Ascending aorta (tissue), 2 donors: ENCODE measurements at regions not wholly inside any gene's neighbourhood (a gene's known extent, or its start where the extent isn't known, plus 50 kb on each side); places are given as distances from the start of the nearest gene placed in this dataset.

Experiments used
- DNase-seq, 2 donors: peaks; one replicate each; pipeline ENCODE4 v3.0.0-alpha.2; 2019; ENCODE audit warnings: low spot score in 2 of 2
- H3K27ac ChIP-seq, 2 donors: fragments of 200-600 bp; sonication (generic); one replicate each; pipeline ENCODE4 v1.5.1; 2016 to 2017; ENCODE audit warnings: mild to moderate bottlenecking in 1 of 2
- H3K27me3 ChIP-seq: fragments of 200-600 bp; sonication (generic); one replicate; pipeline ENCODE4 v1.5.1; 2017
- H3K36me3 ChIP-seq, 2 donors: fragments of 200-600 bp; sonication (generic); one replicate each; pipeline ENCODE4 v1.5.1; 2016
- H3K4me1 ChIP-seq, 2 donors: fragments of 200-600 bp; sonication (generic); one replicate each; pipeline ENCODE4 v1.5.1; 2016 to 2017; ENCODE audit warnings: mild to moderate bottlenecking in 1 of 2
- H3K4me3 ChIP-seq, 2 donors: fragments of 200-600 bp; sonication (generic); one replicate each; pipeline ENCODE4 v1.5.1; 2016 to 2017; ENCODE audit warnings: mild to moderate bottlenecking in 1 of 2
- H3K9me3 ChIP-seq, 2 donors: fragments of 200-600 bp; sonication (generic); one replicate each; pipeline ENCODE4 v1.5.1; 2016
- intact Hi-C: fragments of 100-400 bp; cut with DNase I; formaldehyde crosslinking; loops from one replicate; pipeline ENCODE4 v1.15.1; 2023
- TF ChIP-seq, protein P1 (sequence below), 3 experiments: fragments of 200-600 bp in 2 of 3; fragments of 450-650 bp in 1 of 3; sonication (generic) in 2 of 3; IDR thresholded peaks; one replicate each; pipeline ENCODE4 v1.5.1; 2016 to 2019; ENCODE audit warnings: antibody characterized with exemption in 3 of 3, mild to moderate bottlenecking in 1 of 3, moderate library complexity in 1 of 3

DNA sequence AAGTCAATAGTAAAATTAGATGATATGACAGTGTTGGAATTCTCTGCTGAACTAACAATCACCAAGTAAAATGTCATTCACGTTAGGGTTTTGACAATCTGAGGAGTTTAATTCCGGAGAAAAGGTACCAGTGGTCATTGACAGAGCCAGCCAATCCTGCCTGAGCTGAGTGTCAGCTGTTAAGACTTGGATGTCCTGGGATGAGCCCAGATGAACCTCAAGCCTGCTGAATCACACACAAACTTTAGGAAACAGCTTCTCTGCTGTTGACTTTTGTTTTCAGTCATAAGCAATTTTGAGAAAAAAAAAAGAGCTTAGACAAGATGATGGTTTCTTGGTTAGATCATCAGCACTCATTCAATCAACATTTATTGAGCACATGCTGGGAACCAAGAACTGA, 600.0 kb upstream of the SLC39A10 start:
- TF ChIP-seq, protein P1, sequence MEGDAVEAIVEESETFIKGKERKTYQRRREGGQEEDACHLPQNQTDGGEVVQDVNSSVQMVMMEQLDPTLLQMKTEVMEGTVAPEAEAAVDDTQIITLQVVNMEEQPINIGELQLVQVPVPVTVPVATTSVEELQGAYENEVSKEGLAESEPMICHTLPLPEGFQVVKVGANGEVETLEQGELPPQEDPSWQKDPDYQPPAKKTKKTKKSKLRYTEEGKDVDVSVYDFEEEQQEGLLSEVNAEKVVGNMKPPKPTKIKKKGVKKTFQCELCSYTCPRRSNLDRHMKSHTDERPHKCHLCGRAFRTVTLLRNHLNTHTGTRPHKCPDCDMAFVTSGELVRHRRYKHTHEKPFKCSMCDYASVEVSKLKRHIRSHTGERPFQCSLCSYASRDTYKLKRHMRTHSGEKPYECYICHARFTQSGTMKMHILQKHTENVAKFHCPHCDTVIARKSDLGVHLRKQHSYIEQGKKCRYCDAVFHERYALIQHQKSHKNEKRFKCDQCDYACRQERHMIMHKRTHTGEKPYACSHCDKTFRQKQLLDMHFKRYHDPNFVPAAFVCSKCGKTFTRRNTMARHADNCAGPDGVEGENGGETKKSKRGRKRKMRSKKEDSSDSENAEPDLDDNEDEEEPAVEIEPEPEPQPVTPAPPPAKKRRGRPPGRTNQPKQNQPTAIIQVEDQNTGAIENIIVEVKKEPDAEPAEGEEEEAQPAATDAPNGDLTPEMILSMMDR (IDR thresholded peaks at IDR 0.05): no peak
- DNase-seq: no peak
- Histone ChIP-seq H3K36me3 (no peaks in the 10 kb centered on the region), H3K4me3 (no peak overlapping the region), H3K9me3 (no peaks in the 10 kb centered on the region), H3K27ac (no peak overlapping the region), H3K27me3 (no peaks in the 10 kb centered on the region), H3K4me1 (no peaks in the 10 kb centered on the region)
- intact Hi-C loops: no loop called here

DNA sequence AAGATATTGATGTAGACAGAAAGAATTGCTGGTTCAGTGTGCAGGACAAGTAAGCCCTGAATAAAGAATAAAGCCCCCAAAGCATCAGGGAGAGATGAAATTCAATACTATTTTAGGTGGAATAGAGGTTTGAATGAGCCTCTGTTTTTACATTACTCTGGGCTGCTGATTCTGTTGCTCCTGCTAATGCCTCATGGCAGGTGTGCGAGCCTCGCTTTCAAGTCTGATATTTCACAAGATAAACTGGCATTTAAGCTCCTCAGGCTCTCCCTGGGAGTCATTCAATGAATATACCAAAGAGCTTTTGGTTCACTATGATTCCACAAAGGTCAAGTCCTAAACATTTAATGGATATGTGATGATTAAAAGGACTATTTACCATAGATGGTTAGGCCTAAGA, 601.0 kb upstream of the SLC39A10 start:
- intact Hi-C loops: no loop called here
- no peak overlapping the region for H3K27ac ChIP-seq
- H3K4me3 ChIP-seq: no peak overlapping the region
- no peaks in the 10 kb centered on the region for H3K4me1 ChIP-seq
- H3K27me3 ChIP-seq: no peaks in the 10 kb centered on the region
- no peaks in the 10 kb centered on the region for H3K9me3 ChIP-seq
- H3K36me3 ChIP-seq: no peaks in the 10 kb centered on the region
- no peak for DNase-seq
- TF ChIP-seq, protein P1 (IDR thresholded peaks at IDR 0.05): no peak

DNA sequence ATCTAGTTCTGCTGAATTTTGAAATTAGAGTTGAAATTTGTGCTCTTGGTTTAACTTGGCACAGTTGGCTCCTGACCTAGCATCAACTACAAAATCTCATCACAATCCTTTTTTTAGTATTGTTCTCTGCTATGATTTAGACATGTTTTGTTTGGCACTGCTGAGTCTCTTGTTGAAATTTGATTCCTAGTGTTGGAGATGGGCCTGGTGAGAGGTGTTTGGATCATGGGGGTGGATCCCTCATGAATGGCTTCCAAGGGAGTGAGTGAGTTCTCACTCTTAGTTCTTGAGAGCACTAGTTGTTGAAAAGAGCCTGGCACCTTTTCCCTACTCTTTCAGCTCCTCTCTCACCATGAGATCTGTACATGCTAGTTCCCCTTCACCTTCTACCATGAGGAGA, 605.6 kb upstream of the SLC39A10 start:
- H3K4me3 ChIP-seq: no peak overlapping the region
- TF ChIP-seq, protein P1 (IDR thresholded peaks at IDR 0.05): no peak
- no peaks in the 10 kb centered on the region for H3K36me3 ChIP-seq
- intact Hi-C loops: no loop called here
- H3K9me3 ChIP-seq: no peaks in the 10 kb centered on the region
- no peaks in the 10 kb centered on the region for H3K4me1 ChIP-seq
- DNase-seq: no peak
- no peak overlapping the region for H3K27ac ChIP-seq
- no peaks in the 10 kb centered on the region for H3K27me3 ChIP-seq

DNA sequence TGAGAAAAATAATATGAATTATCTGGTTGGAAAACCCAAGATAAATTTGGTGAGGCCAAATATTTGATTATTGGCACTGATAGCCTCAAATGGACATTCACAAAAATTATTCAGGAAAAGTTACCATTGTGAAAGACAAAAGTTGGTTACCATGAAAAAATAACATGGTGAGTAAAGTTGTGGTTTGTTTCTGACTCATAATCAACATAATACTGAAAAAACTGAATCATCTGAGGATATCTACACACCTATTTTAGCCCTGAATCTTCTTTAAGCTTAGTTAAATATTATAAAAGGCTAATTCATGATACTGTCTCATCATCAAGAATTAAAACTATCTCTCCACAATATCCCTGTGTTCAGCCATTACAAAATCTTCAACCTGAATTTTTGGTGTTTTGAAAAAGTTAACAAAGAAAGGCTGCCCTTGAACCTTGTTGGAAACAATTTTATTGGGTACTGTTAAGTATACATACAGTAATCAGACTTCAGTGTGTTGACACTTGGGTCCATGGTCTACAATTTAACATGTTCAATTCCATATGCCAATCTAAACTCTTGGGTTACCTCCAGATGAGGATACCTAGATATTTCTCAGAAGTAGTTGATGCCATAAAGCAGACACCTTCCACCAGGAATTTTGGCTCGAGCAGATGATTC, 607.5 kb upstream of the SLC39A10 start:
- TF ChIP-seq, protein P1 (IDR thresholded peaks at IDR 0.05): no peak
- H3K27ac ChIP-seq: no peak overlapping the region
- intact Hi-C loops: no loop called here

DNA sequence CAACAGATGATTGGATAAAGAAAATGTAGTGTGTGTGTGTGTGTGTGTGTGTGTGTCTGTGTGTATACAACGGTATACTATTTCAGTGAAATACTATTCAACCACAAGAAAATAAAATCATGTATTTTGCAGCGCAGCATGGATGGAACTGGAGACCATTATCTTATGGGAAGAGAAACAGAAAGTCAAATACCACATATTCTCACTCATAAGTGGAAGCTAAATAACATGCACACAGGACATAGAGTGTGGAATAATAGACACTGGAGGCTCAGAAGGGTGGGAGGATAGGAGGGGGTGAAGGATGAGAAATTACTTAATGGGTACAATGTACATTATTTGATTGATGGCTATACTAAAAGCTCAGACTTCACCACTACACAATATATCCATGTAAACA, 609.1 kb upstream of the SLC39A10 start:
- no peak for DNase-seq
- no peaks in the 10 kb centered on the region for H3K36me3 ChIP-seq
- no peak overlapping the region for H3K27ac ChIP-seq
- intact Hi-C loops: no loop called here
- TF ChIP-seq, protein P1 (IDR thresholded peaks at IDR 0.05): no peak
- H3K4me1 ChIP-seq: no peaks in the 10 kb centered on the region
- no peaks in the 10 kb centered on the region for H3K9me3 ChIP-seq
- H3K27me3 ChIP-seq: no peaks in the 10 kb centered on the region
- H3K4me3 ChIP-seq: no peak overlapping the region

More for the DNA sequence above, 607.5 kb upstream of the SLC39A10 start:
- no peaks in the 10 kb centered on the region for H3K27me3 ChIP-seq
- no peak overlapping the region for H3K4me3 ChIP-seq
- no peaks in the 10 kb centered on the region for H3K4me1 ChIP-seq
- DNase-seq: no peak
- H3K9me3 ChIP-seq: no peaks in the 10 kb centered on the region
- H3K36me3 ChIP-seq: no peaks in the 10 kb centered on the region

DNA sequence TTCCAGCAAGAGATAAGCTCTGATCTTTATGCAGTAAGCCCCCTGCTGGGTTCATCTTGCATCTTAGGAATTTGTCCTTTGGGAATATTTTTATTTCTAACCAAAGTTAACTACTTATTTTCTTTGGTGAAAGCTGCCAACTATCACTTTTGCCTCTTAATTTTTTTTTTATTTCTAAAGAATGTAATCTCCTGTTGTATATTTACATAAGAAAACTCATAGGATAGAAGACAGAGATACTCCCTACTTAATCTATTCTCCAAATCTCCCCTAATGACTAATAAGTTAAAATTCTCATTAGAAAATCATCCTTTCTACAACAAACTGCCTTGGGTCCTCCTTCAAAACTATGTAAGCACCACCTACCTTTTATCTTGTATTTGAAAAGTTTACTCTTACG, 612.2 kb upstream of the SLC39A10 start:
- no peak for DNase-seq
- Histone ChIP-seq H3K27ac (no peak overlapping the region), H3K36me3 (no peaks in the 10 kb centered on the region), H3K4me3 (no peak overlapping the region), H3K9me3 (no peaks in the 10 kb centered on the region), H3K27me3 (no peaks in the 10 kb centered on the region), H3K4me1 (no peaks in the 10 kb centered on the region)
- intact Hi-C loops: no loop called here
- TF ChIP-seq, protein P1 (IDR thresholded peaks at IDR 0.05): no peak
